ENCODE measurements at regions not wholly inside any gene's neighbourhood (a gene's known extent, or its start where the extent isn't known, plus 50 kb on each side); places are given as distances from the start of the nearest gene placed in this dataset.

DNA sequence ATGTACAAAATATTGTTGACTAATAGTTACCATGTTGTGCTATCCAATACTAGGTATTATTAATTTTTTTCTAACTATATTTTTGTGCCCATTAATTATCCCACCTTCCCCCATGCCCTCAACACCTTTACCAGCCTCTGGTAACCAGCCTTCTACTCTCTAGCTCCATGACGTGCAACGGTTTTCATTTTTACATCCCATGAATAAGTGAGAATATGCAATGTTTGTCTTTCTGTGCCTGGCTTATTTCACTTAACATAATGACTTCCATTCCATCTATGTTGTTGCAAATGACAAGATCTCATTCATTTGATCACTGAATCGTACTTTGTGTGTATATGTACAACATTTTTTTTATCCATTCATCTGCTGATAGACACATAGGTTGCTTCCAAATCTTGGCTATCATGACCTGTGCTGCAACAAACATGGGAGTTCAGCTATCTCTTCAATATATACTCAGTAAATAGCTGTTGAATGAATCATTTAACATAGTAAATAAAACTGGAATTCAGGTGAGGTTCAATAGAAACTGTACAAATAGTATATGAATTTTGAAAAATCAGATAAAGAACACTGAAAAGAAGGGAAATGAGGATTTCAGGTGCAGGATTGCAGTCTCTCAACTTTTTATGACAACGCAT lies 509.0 kb upstream of the MIR17HG start:
- CTCF ChIA-PET, result no interaction called here
- no peak for FAIRE-seq
- Histone ChIP-seq H3K9me3 (no peaks in the 10 kb centered on the region), H3K27ac (no peak overlapping the region), H3K4me2 (peak overlapping the region; percentile 42; the same call in 2 of the 3 replicates), H3K4me1 (no peaks in the 10 kb centered on the region), H3K4me3 (no peak overlapping the region)
- WGBS (ENCODE audit: missing lambda C conversion rate), result 56% methylated on average over 4 of the region's 4 CpGs
- POLR2A ChIA-PET, result no interaction called here
- peak in 1 of 2 experiments; percentile 22 for DNase-seq (ENCODE audit: low read depth in 1 of 2, low spot score in 1 of 2)
- no peak for TF ChIP-seq HOXA7 (CRISPR knock-in tag; IDR thresholded peaks at IDR 0.05)
- TF ChIP-seq FOSL2 (IDR thresholded peaks at IDR 0.05), result no peak
- TF ChIP-seq FOSL2 (CRISPR knock-in tag; IDR thresholded peaks at IDR 0.05), result peak; percentile 24; the same call in 1 of the 2 replicates
- TF ChIP-seq, protein P1, sequence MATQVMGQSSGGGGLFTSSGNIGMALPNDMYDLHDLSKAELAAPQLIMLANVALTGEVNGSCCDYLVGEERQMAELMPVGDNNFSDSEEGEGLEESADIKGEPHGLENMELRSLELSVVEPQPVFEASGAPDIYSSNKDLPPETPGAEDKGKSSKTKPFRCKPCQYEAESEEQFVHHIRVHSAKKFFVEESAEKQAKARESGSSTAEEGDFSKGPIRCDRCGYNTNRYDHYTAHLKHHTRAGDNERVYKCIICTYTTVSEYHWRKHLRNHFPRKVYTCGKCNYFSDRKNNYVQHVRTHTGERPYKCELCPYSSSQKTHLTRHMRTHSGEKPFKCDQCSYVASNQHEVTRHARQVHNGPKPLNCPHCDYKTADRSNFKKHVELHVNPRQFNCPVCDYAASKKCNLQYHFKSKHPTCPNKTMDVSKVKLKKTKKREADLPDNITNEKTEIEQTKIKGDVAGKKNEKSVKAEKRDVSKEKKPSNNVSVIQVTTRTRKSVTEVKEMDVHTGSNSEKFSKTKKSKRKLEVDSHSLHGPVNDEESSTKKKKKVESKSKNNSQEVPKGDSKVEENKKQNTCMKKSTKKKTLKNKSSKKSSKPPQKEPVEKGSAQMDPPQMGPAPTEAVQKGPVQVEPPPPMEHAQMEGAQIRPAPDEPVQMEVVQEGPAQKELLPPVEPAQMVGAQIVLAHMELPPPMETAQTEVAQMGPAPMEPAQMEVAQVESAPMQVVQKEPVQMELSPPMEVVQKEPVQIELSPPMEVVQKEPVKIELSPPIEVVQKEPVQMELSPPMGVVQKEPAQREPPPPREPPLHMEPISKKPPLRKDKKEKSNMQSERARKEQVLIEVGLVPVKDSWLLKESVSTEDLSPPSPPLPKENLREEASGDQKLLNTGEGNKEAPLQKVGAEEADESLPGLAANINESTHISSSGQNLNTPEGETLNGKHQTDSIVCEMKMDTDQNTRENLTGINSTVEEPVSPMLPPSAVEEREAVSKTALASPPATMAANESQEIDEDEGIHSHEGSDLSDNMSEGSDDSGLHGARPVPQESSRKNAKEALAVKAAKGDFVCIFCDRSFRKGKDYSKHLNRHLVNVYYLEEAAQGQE (IDR thresholded peaks at IDR 0.05), result no peak
- no peak for TF ChIP-seq HOXB5 (CRISPR knock-in tag; IDR thresholded peaks at IDR 0.05)
- ATAC-seq, result peak in 1 of 2 experiments; percentile 38; a peak in 2 of 6 replicates

DNA sequence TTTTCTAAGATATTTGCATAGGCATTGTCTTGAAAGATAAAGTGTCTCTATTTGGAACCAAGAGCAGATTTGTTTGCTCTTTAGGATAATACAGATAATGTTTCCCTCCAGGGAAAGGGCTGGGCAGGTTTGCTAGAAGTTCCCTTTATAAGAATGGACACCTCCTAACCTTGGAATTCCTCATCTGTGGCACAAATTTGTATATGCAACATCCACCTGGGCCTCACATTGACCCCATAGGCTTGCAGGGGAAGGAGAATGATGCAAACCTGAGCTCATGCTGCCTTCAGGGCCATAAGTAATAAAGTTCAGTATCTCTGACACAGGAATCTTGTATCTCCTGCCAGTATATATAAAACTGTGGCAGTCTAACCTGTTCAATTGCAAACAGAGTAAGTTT lies 508.4 kb upstream of the MIR17HG start:
- H3K4me2 ChIP-seq, result peak overlapping the region; percentile 42; the same call in 2 of the 3 replicates

More for the DNA sequence above, 508.4 kb upstream of the MIR17HG start:
- peak; percentile 2 to 55 for DNase-seq (ENCODE audit: low read depth in 1 of 2, low spot score in 1 of 2)
- FAIRE-seq, result no peak
- CTCF ChIA-PET, result no interaction called here
- Histone ChIP-seq H3K4me3 (no peak overlapping the region), H3K27ac (no peak overlapping the region), H3K4me1 (no peaks in the 10 kb centered on the region), H3K9me3 (no peaks in the 10 kb centered on the region)
- TF ChIP-seq FOXS1 (CRISPR knock-in tag; IDR thresholded peaks at IDR 0.05), result no peak
- TF ChIP-seq, protein P2, sequence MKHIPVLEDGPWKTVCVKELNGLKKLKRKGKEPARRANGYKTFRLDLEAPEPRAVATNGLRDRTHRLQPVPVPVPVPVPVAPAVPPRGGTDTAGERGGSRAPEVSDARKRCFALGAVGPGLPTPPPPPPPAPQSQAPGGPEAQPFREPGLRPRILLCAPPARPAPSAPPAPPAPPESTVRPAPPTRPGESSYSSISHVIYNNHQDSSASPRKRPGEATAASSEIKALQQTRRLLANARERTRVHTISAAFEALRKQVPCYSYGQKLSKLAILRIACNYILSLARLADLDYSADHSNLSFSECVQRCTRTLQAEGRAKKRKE (CRISPR knock-in tag; IDR thresholded peaks at IDR 0.05; ENCODE audit: low read depth), result no peak
- TF ChIP-seq ZSCAN20 (CRISPR knock-in tag; IDR thresholded peaks at IDR 0.05), result no peak
- TF ChIP-seq FOSB (CRISPR knock-in tag; IDR thresholded peaks at IDR 0.05), result no peak
- TF ChIP-seq, protein P3, sequence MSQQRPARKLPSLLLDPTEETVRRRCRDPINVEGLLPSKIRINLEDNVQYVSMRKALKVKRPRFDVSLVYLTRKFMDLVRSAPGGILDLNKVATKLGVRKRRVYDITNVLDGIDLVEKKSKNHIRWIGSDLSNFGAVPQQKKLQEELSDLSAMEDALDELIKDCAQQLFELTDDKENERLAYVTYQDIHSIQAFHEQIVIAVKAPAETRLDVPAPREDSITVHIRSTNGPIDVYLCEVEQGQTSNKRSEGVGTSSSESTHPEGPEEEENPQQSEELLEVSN (IDR thresholded peaks at IDR 0.05; ENCODE audit: borderline replicate concordance, low read depth), result no peak
- TF ChIP-seq CEBPB (IDR thresholded peaks at IDR 0.05), result no peak
- no peak for TF ChIP-seq POLR2A (IDR thresholded peaks at IDR 0.05; ENCODE audit: low read length)
- TF ChIP-seq KDM1A (IDR thresholded peaks at IDR 0.05; ENCODE audit: low read depth), result no peak
- no peak for TF ChIP-seq RNF2 (IDR thresholded peaks at IDR 0.05; ENCODE audit: borderline replicate concordance, low read depth)
- TF ChIP-seq, protein P4, sequence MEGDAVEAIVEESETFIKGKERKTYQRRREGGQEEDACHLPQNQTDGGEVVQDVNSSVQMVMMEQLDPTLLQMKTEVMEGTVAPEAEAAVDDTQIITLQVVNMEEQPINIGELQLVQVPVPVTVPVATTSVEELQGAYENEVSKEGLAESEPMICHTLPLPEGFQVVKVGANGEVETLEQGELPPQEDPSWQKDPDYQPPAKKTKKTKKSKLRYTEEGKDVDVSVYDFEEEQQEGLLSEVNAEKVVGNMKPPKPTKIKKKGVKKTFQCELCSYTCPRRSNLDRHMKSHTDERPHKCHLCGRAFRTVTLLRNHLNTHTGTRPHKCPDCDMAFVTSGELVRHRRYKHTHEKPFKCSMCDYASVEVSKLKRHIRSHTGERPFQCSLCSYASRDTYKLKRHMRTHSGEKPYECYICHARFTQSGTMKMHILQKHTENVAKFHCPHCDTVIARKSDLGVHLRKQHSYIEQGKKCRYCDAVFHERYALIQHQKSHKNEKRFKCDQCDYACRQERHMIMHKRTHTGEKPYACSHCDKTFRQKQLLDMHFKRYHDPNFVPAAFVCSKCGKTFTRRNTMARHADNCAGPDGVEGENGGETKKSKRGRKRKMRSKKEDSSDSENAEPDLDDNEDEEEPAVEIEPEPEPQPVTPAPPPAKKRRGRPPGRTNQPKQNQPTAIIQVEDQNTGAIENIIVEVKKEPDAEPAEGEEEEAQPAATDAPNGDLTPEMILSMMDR (IDR thresholded peaks at IDR 0.05), result no peak
- TF ChIP-seq, protein P5, sequence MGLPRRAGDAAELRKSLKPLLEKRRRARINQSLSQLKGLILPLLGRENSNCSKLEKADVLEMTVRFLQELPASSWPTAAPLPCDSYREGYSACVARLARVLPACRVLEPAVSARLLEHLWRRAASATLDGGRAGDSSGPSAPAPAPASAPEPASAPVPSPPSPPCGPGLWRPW (IDR thresholded peaks at IDR 0.05), result no peak
- TF ChIP-seq SMC3 (IDR thresholded peaks at IDR 0.05), result no peak
- no peak for TF ChIP-seq RFX5 (IDR thresholded peaks at IDR 0.05)
- TF ChIP-seq, protein P6, sequence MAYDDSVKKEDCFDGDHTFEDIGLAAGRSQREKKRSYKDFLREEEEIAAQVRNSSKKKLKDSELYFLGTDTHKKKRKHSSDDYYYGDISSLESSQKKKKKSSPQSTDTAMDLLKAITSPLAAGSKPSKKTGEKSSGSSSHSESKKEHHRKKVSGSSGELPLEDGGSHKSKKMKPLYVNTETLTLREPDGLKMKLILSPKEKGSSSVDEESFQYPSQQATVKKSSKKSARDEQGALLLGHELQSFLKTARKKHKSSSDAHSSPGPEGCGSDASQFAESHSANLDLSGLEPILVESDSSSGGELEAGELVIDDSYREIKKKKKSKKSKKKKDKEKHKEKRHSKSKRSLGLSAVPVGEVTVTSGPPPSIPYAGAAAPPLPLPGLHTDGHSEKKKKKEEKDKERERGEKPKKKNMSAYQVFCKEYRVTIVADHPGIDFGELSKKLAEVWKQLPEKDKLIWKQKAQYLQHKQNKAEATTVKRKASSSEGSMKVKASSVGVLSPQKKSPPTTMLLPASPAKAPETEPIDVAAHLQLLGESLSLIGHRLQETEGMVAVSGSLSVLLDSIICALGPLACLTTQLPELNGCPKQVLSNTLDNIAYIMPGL (CRISPR knock-in tag; IDR thresholded peaks at IDR 0.05; ENCODE audit: borderline replicate concordance), result no peak
- TF ChIP-seq CBX2 (IDR thresholded peaks at IDR 0.05; ENCODE audit: borderline replicate concordance, low read depth), result no peak
- ATAC-seq, result peak in 1 of 2 experiments; percentile 46; a peak in 2 of 6 replicates
- POLR2A ChIA-PET, result no interaction called here
